GM23248 (cell line): ENCODE measurements at regions not wholly inside any gene's neighbourhood (a gene's known extent, or its start where the extent isn't known, plus 50 kb on each side); places are given as distances from the start of the nearest gene placed in this dataset.

ENCODE experiments used
- EZH2 ChIP-seq: fragments of 200-600 bp; sonication (generic); IDR thresholded peaks from 2 replicates; pipeline ENCODE4 v1.6.1; 2018; ENCODE audit warnings: antibody characterized with exemption, mild to moderate bottlenecking; ENCODE audit not compliant: insufficient read depth, poor library complexity, severe bottlenecking
- EZH2phosphoT487 ChIP-seq: fragments of 200-600 bp; sonication (generic); IDR thresholded peaks from 2 replicates; pipeline ENCODE4 v1.6.1; 2018; ENCODE audit warnings: antibody characterized with exemption, moderate library complexity, mild to moderate bottlenecking, low read depth; ENCODE audit not compliant: insufficient read depth

- no peak for TF ChIP-seq EZH2phosphoT487
- TF ChIP-seq EZH2, result no peak
These were observed 209.0 kb upstream of the PARD3B start for GRCh38 chr2:204336153-204336744.
